ENCODE measurements at regions not wholly inside any gene's neighbourhood (a gene's known extent, or its start where the extent isn't known, plus 50 kb on each side); places are given as distances from the start of the nearest gene placed in this dataset.

DNA sequence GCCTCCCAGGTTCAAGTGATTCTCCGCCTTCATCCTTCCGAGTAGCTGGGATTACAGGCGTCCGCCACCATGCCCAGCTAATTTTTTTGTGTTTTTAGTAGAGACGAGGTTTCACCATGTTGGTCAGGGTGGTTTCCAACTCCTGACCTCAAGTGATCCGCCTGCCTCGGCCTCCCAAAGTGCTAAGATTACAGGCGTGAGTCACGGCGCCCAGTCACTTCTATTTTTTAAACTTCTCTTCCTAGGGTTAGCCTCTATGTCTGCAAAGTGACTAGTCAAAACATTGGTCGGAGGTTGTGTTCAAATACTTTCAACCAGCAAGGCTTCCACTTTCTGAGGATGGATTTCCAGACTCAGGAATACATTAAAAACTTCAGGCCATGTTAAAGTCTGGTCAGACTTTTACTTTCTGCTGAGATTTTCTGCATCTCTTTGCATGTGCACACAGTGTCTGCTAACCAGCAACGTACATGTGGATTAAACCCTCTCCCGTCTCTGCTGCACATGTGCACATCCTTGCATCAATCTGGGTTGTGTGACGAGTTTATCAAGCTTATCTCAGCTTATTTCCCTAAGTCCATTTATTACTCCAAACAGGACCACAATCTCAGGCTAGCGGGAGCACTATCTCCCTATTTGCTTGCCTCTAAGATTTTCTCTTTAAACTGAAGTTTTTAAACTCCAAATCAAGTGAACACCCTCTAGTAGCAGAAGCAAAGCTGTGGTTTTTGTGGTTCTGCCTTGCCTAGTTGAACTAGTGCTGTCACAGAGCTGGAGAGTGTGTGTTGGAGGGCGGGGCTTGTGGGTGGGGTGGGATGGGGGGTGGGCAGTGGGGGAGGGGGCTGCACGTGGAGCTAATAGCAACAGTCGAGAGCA, 525.2 kb upstream of the GOT2 start:
- TF ChIP-seq CTCF (IDR thresholded peaks at IDR 0.05) (no peak), EP300 (IDR thresholded peaks at IDR 0.05) (no peak), POLR2AphosphoS5 (IDR thresholded peaks at IDR 0.05) (no peak)
